Kidney epithelial cell (primary cell): ENCODE measurements at regions not wholly inside any gene's neighbourhood (a gene's known extent, or its start where the extent isn't known, plus 50 kb on each side); places are given as distances from the start of the nearest gene placed in this dataset.

Experiments used
- DNase-seq: peaks from one replicate; pipeline ENCODE4 v3.0.0-alpha.2; 2010; ENCODE audit warnings: low read depth
- H3K27me3 ChIP-seq: 2 replicates; pipeline ENCODE4 v1.6.0; 2011; ENCODE audit warnings: low read length; ENCODE audit not compliant: control insufficient read depth, insufficient read depth
- H3K36me3 ChIP-seq: 2 replicates; pipeline ENCODE4 v1.5.1; 2011; ENCODE audit warnings: low read length; ENCODE audit not compliant: control insufficient read depth, insufficient read depth
- H3K4me3 ChIP-seq: 2 replicates; pipeline ENCODE4 v1.5.1; 2011; ENCODE audit warnings: low read depth, mild to moderate bottlenecking, control low read depth, low read length
- TF ChIP-seq, protein P1 (sequence below): IDR thresholded peaks from 2 replicates; pipeline ENCODE4 v1.5.1; 2011; ENCODE audit warnings: mild to moderate bottlenecking, moderate library complexity, low read length, control low read depth, inconsistent platforms; ENCODE audit not compliant: insufficient read depth, poor library complexity, severe bottlenecking

DNA sequence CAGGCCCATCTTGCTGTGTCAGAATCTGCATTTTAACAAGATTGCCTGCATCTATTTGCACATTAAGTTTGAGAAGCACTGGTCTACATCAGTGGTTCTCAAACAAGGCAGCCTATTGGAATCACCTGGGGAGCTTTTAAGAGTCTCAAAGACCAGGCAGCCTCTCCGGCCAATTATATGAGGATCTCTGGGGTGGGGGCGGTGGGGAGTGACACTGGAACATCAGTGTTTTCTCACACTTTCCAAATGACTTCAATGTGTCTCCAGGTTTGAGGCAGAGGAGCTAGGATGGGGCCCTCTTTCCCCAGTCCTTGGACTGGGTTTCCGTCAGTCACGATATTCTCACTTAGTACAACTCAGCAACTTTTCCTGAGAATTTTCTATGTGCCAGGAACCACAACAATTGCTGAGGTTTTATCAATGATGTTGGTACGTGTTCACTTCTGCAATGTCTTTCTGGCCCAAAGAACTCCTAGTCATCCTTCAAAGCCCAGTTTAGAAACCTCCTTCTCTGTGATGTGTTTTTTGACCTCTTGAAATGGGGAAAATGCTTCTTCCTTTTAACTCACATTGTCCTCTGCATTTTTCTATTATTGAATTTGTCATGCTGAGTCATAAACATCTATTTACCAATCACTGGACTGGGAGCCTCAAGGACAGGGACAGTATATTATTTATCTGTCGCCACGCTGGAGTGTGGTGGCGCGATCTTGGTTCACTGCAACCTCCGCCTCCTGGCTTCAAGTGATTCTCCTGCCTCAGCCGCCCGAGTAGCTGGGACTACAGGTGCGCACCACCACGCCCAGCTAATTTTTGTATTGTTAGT lies 130.9 kb downstream of the MYCN start:
- no peak overlapping the region for H3K4me3 ChIP-seq
- H3K36me3 ChIP-seq: no peaks in the 10 kb centered on the region
- H3K27me3 ChIP-seq: no peaks in the 10 kb centered on the region
- DNase-seq: no peak
- TF ChIP-seq, protein P1, sequence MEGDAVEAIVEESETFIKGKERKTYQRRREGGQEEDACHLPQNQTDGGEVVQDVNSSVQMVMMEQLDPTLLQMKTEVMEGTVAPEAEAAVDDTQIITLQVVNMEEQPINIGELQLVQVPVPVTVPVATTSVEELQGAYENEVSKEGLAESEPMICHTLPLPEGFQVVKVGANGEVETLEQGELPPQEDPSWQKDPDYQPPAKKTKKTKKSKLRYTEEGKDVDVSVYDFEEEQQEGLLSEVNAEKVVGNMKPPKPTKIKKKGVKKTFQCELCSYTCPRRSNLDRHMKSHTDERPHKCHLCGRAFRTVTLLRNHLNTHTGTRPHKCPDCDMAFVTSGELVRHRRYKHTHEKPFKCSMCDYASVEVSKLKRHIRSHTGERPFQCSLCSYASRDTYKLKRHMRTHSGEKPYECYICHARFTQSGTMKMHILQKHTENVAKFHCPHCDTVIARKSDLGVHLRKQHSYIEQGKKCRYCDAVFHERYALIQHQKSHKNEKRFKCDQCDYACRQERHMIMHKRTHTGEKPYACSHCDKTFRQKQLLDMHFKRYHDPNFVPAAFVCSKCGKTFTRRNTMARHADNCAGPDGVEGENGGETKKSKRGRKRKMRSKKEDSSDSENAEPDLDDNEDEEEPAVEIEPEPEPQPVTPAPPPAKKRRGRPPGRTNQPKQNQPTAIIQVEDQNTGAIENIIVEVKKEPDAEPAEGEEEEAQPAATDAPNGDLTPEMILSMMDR: no peak

DNA sequence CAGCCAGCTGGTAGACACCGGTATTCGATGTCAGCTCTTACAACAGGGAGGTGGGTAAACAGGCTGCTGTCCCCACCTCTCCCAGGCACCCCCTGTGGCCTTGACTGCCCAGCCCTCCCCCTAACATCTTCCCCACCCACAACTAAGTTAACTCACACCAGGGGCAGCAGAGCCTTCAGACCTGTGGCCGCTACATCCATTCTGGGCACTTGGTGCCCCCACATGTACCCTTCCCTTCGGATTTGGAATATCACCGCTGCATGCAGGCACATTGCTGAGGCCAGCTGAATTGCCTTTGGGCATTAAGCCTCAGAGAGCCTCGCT lies 130.3 kb downstream of the MYCN start:
- no peaks in the 10 kb centered on the region for H3K27me3 ChIP-seq
- H3K36me3 ChIP-seq: no peaks in the 10 kb centered on the region
- no peak overlapping the region for H3K4me3 ChIP-seq
- DNase-seq: no peak
- TF ChIP-seq, protein P1: no peak

DNA sequence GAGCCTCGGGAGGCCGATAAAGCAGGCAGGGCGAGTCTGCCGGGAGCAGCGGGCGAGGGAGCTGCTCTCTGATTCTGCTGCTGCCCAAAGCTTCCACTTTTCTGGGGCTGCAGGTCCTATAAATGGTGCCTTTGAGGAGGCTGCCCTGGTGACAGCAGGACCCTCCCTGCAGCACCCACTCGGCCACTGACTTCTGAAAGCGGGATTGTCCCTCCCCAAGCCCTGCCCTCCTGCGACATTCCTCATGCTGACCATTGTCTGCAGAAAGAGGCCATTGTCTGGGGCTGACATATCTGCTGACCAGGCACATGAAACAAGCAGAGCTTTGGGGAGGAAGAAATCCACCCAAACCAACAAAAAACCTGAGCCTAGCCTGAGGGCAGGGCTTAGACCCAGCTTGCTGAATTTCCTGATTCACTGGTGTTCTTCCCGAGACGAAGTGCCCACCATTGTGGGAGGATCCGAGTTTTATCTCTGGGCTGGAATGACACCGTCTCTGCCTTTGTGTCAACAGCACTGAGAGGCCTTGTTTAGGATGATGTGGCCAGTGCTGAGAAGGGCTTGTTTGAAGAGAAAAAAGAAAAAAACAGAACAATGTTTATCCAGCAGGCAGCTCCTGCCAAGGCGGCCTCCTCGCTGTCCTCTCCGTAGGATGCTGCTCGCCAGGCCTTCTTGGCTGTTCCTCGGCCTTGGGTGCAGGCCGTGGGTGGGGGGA lies 129.7 kb downstream of the MYCN start:
- Histone ChIP-seq H3K27me3 (no peaks in the 10 kb centered on the region), H3K4me3 (no peak overlapping the region), H3K36me3 (no peaks in the 10 kb centered on the region)
- TF ChIP-seq, protein P1: no peak
- no peak for DNase-seq

DNA sequence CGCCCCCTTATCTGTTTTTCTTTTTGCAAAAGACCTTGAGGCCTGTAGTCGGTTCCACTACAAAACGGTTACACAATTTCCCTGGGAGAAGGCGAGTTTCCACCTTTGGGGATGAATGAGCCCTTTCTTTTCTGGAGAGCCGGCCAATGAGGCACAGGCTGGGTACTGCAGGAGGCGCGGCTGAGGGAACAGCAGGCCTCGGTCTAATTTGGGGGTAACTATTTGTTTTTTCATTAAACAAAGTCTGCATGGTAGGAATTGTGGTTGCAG lies 129.2 kb downstream of the MYCN start:
- DNase-seq: no peak
- TF ChIP-seq, protein P1: no peak
- Histone ChIP-seq H3K4me3 (no peak overlapping the region), H3K27me3 (no peaks in the 10 kb centered on the region), H3K36me3 (no peaks in the 10 kb centered on the region)

DNA sequence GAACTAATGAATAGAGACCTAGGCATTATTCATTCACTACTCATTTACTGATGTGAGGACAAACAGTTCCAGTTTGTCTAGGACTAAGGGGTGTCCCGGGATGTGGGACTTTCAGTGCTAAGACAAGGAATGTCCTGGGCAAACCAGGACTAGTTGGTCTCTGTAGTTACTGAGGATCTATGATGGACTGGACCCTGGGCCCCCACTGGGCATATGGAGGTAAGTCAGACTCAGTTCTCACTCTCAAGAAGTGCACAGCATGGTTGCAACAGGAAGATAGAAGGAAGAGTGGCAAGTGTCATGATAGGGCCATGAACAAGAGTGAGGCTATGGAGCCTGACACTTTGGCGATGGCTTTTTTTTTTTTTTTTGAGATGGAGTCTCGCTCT lies 128.2 kb downstream of the MYCN start:
- no peak for DNase-seq
- TF ChIP-seq, protein P1: no peak
- Histone ChIP-seq H3K4me3 (no peak overlapping the region), H3K27me3 (no peaks in the 10 kb centered on the region), H3K36me3 (no peaks in the 10 kb centered on the region)

DNA sequence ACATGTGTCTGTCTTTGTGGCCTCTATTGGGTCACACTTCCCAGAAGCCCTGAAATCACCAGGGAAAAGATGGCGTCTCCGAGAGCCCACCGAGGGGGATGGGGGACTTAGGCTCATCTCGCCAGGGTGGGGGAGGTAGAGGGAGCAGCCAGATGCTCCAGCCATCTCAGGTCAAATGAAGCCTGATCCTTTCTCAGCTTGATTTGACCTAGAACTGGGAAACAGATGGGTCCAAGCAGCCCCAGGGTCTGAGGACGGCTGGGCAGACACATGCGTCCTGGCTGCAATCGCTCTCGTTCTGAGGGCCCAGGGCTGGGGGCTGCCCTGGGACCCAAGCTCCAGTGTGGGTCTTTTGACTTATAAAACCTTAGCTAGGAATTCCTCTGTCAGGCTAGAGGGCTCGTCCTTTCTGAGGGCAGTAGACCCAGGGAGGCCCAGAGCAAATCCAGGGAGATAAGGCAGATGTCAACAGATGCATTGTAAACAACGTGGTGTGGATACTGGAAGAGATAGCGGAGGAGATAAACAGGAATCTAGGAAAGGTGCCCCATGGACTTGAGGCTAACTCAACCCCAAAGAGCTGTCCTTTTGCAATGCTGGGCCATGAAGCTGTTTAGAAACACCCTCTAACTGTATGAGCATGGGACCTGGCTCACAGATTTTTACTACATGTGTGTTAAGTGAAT lies 127.7 kb downstream of the MYCN start:
- DNase-seq: no peak
- TF ChIP-seq, protein P1: no peak
- Histone ChIP-seq H3K27me3 (no peaks in the 10 kb centered on the region), H3K36me3 (no peaks in the 10 kb centered on the region), H3K4me3 (no peak overlapping the region)
